ENCODE measurements at regions not wholly inside any gene's neighbourhood (a gene's known extent, or its start where the extent isn't known, plus 50 kb on each side); places are given as distances from the start of the nearest gene placed in this dataset.

DNA sequence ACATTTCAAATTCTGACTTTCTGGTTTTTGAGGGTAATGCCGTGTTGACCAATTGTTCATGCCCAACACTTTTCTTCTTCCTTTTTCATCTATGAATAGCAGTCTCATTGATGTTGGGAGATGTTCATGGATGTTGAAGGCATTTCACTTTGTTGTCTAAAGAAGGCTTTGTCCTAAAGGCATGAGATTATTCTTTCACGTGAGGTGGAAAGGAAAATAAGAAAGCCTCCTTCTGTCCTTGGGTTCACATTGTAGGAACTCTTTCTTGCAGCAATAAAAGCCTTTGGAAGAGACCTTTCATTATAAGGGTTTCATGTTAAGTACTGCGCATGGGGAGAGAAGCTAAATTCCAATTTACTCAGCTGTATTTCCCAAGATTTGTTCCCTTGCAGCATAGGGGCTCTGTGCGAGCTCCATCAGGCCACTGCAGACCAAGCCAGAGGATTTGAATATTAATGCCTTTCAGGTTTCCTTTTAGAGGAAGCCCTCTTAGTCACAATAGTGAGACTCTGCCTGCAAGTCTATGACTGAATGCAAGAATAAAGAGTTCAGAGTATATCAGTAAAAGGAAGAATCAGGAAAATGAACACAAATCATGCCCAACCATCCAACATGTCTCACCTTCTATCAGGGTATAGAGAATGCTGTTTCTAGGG lies 274.6 kb downstream of the TMEM38B start:
- H2BK20ac ChIP-seq (ENCODE audit: low read depth, low read length, poor library complexity, severe bottlenecking), result no peak overlapping the region
- peaks cover 32% of the 10 kb centered on the region for H3K27me3 Mint-ChIP-seq (ENCODE audit: low read depth)

More for the DNA sequence above, 274.6 kb downstream of the TMEM38B start:
- Histone ChIP-seq H4K20me1 (ENCODE audit: control insufficient read depth, insufficient read depth, insufficient read length) (no peaks in the 10 kb centered on the region), H2AFZ (ENCODE audit: low read length) (no peak overlapping the region), H3K9me3 (ENCODE audit: control insufficient read depth, low read depth, low read length) (no peaks in the 10 kb centered on the region), H3K23ac (ENCODE audit: insufficient read length, low read depth, low read length) (no peak overlapping the region), H4K5ac (ENCODE audit: insufficient read length, low read depth, low read length) (no peak overlapping the region), H3K23me2 (ENCODE audit: insufficient read length, low read depth, low read length, poor library complexity, severe bottlenecking) (no peaks in the 10 kb centered on the region), H4K8ac (replicated peaks; ENCODE audit: insufficient read length, low read depth, low read length) (no peak overlapping the region), H3K79me1 (ENCODE audit: insufficient read depth, low read depth, low read length, poor library complexity, severe bottlenecking) (no peaks in the 10 kb centered on the region), H3K4me1 (ENCODE audit: insufficient read depth, low read length) (0 out of 2 replicates have a peak, but pooled peaks cover 4% of the 10 kb centered on the region), H3T11ph (ENCODE audit: low read length) (no peak overlapping the region), H4K91ac (ENCODE audit: insufficient read length, low read depth, low read length) (no peak overlapping the region), H3K56ac (ENCODE audit: insufficient read length, low read depth, low read length) (no peak overlapping the region), H2BK12ac (ENCODE audit: insufficient read length, low read depth, low read length) (no peak overlapping the region), H2BK5ac (ENCODE audit: insufficient read length, low read length) (no peak overlapping the region), H3K27me3 (ENCODE audit: insufficient read depth, low read length) (peaks cover 7% of the 10 kb centered on the region; the same call in 1 of the 2 replicates), H3K4ac (ENCODE audit: low read depth, low read length) (no peak overlapping the region), H2AK5ac (ENCODE audit: insufficient read length, low read length) (no peak overlapping the region), H3K9ac (ENCODE audit: extremely low read depth, insufficient read length, low read length) (no peak overlapping the region), H2BK120ac (ENCODE audit: low read depth, low read length, poor library complexity, severe bottlenecking) (no peak overlapping the region), H3K18ac (ENCODE audit: insufficient read length, low read depth, low read length) (no peak overlapping the region), H3K4me2 (ENCODE audit: insufficient read depth, insufficient read length, low read length) (no peak overlapping the region), H3K79me2 (ENCODE audit: insufficient read depth, low read length) (no peaks in the 10 kb centered on the region), H2BK15ac (ENCODE audit: low read depth, low read length) (no peak overlapping the region), H3K14ac (ENCODE audit: insufficient read depth, low read length) (no peak overlapping the region), H3K27ac (ENCODE audit: insufficient read length, low read depth, low read length) (no peak overlapping the region)
- TF ChIP-seq, protein P1, sequence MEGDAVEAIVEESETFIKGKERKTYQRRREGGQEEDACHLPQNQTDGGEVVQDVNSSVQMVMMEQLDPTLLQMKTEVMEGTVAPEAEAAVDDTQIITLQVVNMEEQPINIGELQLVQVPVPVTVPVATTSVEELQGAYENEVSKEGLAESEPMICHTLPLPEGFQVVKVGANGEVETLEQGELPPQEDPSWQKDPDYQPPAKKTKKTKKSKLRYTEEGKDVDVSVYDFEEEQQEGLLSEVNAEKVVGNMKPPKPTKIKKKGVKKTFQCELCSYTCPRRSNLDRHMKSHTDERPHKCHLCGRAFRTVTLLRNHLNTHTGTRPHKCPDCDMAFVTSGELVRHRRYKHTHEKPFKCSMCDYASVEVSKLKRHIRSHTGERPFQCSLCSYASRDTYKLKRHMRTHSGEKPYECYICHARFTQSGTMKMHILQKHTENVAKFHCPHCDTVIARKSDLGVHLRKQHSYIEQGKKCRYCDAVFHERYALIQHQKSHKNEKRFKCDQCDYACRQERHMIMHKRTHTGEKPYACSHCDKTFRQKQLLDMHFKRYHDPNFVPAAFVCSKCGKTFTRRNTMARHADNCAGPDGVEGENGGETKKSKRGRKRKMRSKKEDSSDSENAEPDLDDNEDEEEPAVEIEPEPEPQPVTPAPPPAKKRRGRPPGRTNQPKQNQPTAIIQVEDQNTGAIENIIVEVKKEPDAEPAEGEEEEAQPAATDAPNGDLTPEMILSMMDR (conservative IDR thresholded peaks at IDR 0.05), result no peak
- Mint-ChIP-seq H3K9me3 (no peaks in the 10 kb centered on the region), H3K36me3 (ENCODE audit: insufficient read depth in 1 of 3, low read depth in 3 of 3) (no peaks in the 10 kb centered on the region), H3K4me3 (no peak overlapping the region), H3K4me1 (peaks cover 17 to 22% of the 10 kb centered on the region in 2 experiments), H3K27ac (no peak overlapping the region)
- DNase-seq, result no peak
- WGBS (ENCODE audit: extremely low coverage, insufficient read length, low lambda C conversion rate), result no CpG with 5 or more reads among the region's 4 CpGs

Data from H9 (cell line).